ENCODE measurements at regions not wholly inside any gene's neighbourhood (a gene's known extent, or its start where the extent isn't known, plus 50 kb on each side); places are given as distances from the start of the nearest gene placed in this dataset.

GRCh38 chr2:146173934-146174333 lies 1654.0 kb upstream of the ZEB2 start:
- no peak for DNase-seq (ENCODE audit: low read depth, low spot score)

- no peak for DNase-seq (ENCODE audit: low read depth, low spot score)
Measured at GRCh38 chr2:146161256-146161882, 1641.5 kb upstream of the ZEB2 start.

- DNase-seq (ENCODE audit: low read depth, low spot score): no peak
Measured at GRCh38 chr2:146158072-146158674, 1638.3 kb upstream of the ZEB2 start.

- DNase-seq (ENCODE audit: low read depth, low spot score): no peak
Measured at GRCh38 chr2:146147448-146148012, 1627.6 kb upstream of the ZEB2 start.

- DNase-seq (ENCODE audit: low read depth, low spot score): no peak
Measured at GRCh38 chr2:146143971-146144370, 1624.1 kb upstream of the ZEB2 start.

- no peak for DNase-seq (ENCODE audit: low read depth, low spot score)
Measured at GRCh38 chr2:146138820-146139219, 1618.9 kb upstream of the ZEB2 start.

- DNase-seq (ENCODE audit: low read depth, low spot score): no peak
Measured at GRCh38 chr2:146135245-146135644, 1615.3 kb upstream of the ZEB2 start.

- no peak for DNase-seq (ENCODE audit: low read depth, low spot score)
Measured at GRCh38 chr2:146131785-146132184, 1611.9 kb upstream of the ZEB2 start.

GRCh38 chr2:146131048-146131447 lies 1611.1 kb upstream of the ZEB2 start:
- DNase-seq (ENCODE audit: low read depth, low spot score): no peak

- no peak for DNase-seq (ENCODE audit: low read depth, low spot score)
Measured at GRCh38 chr2:146130290-146130689, 1610.4 kb upstream of the ZEB2 start.

GRCh38 chr2:146129231-146129630 lies 1609.3 kb upstream of the ZEB2 start:
- DNase-seq (ENCODE audit: low read depth, low spot score): no peak

- DNase-seq (ENCODE audit: low read depth, low spot score): no peak
Measured at GRCh38 chr2:146128216-146128615, 1608.3 kb upstream of the ZEB2 start.

- DNase-seq (ENCODE audit: low read depth, low spot score): no peak
Measured at GRCh38 chr2:146125551-146125950, 1605.6 kb upstream of the ZEB2 start.

- no peak for DNase-seq (ENCODE audit: low read depth, low spot score)
Measured at GRCh38 chr2:146124741-146125140, 1604.8 kb upstream of the ZEB2 start.

GRCh38 chr2:146123714-146124113 lies 1603.8 kb upstream of the ZEB2 start:
- no peak for DNase-seq (ENCODE audit: low read depth, low spot score)

- no peak for DNase-seq (ENCODE audit: low read depth, low spot score)
Measured at GRCh38 chr2:146123256-146123655, 1603.3 kb upstream of the ZEB2 start.

- no peak for DNase-seq (ENCODE audit: low read depth, low spot score)
Measured at GRCh38 chr2:146119586-146119985, 1599.7 kb upstream of the ZEB2 start.

- no peak for DNase-seq (ENCODE audit: low read depth, low spot score)
Measured at GRCh38 chr2:146108993-146109392, 1589.1 kb upstream of the ZEB2 start.

- DNase-seq (ENCODE audit: low read depth, low spot score): no peak
Measured at GRCh38 chr2:146094185-146094584, 1574.3 kb upstream of the ZEB2 start.

GRCh38 chr2:146081459-146081858 lies 1561.5 kb upstream of the ZEB2 start:
- no peak for DNase-seq (ENCODE audit: low read depth, low spot score)

- no peak for DNase-seq (ENCODE audit: low read depth, low spot score)
Measured at GRCh38 chr2:146080925-146081324, 1561.0 kb upstream of the ZEB2 start.

- no peak for DNase-seq (ENCODE audit: low read depth, low spot score)
Measured at GRCh38 chr2:146079216-146079615, 1559.3 kb upstream of the ZEB2 start.

GRCh38 chr2:146077156-146077555 lies 1557.2 kb upstream of the ZEB2 start:
- no peak for DNase-seq (ENCODE audit: low read depth, low spot score)

Measured in smooth muscle cell of the brain vasculature (primary cell).